HEK293 (cell line): ENCODE measurements at regions not wholly inside any gene's neighbourhood (a gene's known extent, or its start where the extent isn't known, plus 50 kb on each side); places are given as distances from the start of the nearest gene placed in this dataset.

Experiments used
- CTCF ChIA-PET: fragments of 350-600 bp; formaldehyde crosslinking; extraction: SDS; loops from one replicate; lab custom pipeline; 2021; ENCODE audit warnings: antibody characterized with exemption; lab: Yijun Ruan, JAX
- POLR2A ChIA-PET: fragments of 300-600 bp; formaldehyde crosslinking; extraction: SDS; loops from one replicate; lab custom pipeline; 2020; ENCODE audit warnings: antibody characterized with exemption, inconsistent platforms; lab: Yijun Ruan, JAX
- H3K27ac ChIP-seq: fragments of 200-500 bp; sonication (Bioruptor generic); 2 replicates; pipeline ENCODE4 v1.5.1; 2014; ENCODE audit warnings: low read depth, low read length, control low read depth, inconsistent platforms; ENCODE audit errors: extremely low read depth
- H3K36me3 ChIP-seq, 2 experiments: fragments of 200-500 bp in 1 of 2; sonication (Bioruptor generic) in 1 of 2; 1 replicate in 1 of 2; 2 replicates in 1 of 2; pipeline ENCODE4 v1.5.1; 2014 to 2017; ENCODE audit warnings: inconsistent platforms in 2 of 2, low read length in 2 of 2; ENCODE audit not compliant: control insufficient read depth in 2 of 2, insufficient read depth in 1 of 2
- H3K4me1 ChIP-seq: fragments of 200-500 bp; sonication (Bioruptor generic); 2 replicates; pipeline ENCODE4 v1.5.1; 2014; ENCODE audit warnings: mild to moderate bottlenecking, low read length, inconsistent platforms; ENCODE audit not compliant: control insufficient read depth, insufficient read depth
- H3K4me3 ChIP-seq: 2 replicates; pipeline ENCODE4 v1.5.1; 2011; ENCODE audit warnings: low read depth, mild to moderate bottlenecking, control low read depth, low read length, moderate library complexity
- H3K9me3 ChIP-seq: fragments of 200-500 bp; sonication (Bioruptor generic); 2 replicates; pipeline ENCODE4 v1.5.1; 2014; ENCODE audit warnings: low read depth, low read length, inconsistent platforms; ENCODE audit not compliant: control insufficient read depth, insufficient read depth
- EGR2 ChIP-seq: fragments of 450-650 bp; formaldehyde crosslinking; IDR thresholded peaks from 2 replicates; pipeline ENCODE4 v1.5.1; 2016; ENCODE audit warnings: low read depth, missing biosample characterization, missing genetic modification characterization
- ELK4 ChIP-seq: IDR thresholded peaks from 2 replicates; pipeline ENCODE4 v1.6.1; 2011; ENCODE audit warnings: mild to moderate bottlenecking, low read depth, low read length, borderline replicate concordance
- GLI4 ChIP-seq: fragments of 450-650 bp; formaldehyde crosslinking; IDR thresholded peaks from 2 replicates; pipeline ENCODE4 v1.5.1; 2016; ENCODE audit warnings: missing biosample characterization, missing genetic modification characterization
- HOXC10 ChIP-seq: sonication (generic); formaldehyde crosslinking; IDR thresholded peaks from 2 replicates; pipeline ENCODE4 v1.8.1; 2023; ENCODE audit warnings: mild to moderate bottlenecking, missing genetic modification reagents
- KLF16 ChIP-seq: fragments of 450-650 bp; formaldehyde crosslinking; IDR thresholded peaks from 2 replicates; pipeline ENCODE4 v1.5.1; 2017; ENCODE audit warnings: missing biosample characterization, missing genetic modification characterization
- REPIN1 ChIP-seq: fragments of 450-650 bp; formaldehyde crosslinking; IDR thresholded peaks from 2 replicates; pipeline ENCODE4 v1.5.1; 2017; ENCODE audit warnings: missing biosample characterization, missing genetic modification characterization, low read depth
- TCF7L2 ChIP-seq: IDR thresholded peaks from 2 replicates; pipeline ENCODE4 v1.6.1; 2011; ENCODE audit warnings: low read depth, mild to moderate bottlenecking, inconsistent platforms, low read length, moderate library complexity, borderline replicate concordance
- WT1 ChIP-seq: fragments of 450-650 bp; formaldehyde crosslinking; IDR thresholded peaks from 2 replicates; pipeline ENCODE4 v1.5.1; 2016; ENCODE audit warnings: missing biosample characterization, missing genetic modification characterization
- YY1 ChIP-seq: fragments of 450-650 bp; formaldehyde crosslinking; IDR thresholded peaks from 2 replicates; pipeline ENCODE4 v1.5.1; 2018; ENCODE audit warnings: missing biosample characterization, missing genetic modification characterization
- ZNF184 ChIP-seq: fragments of 450-650 bp; IDR thresholded peaks from 2 replicates; pipeline ENCODE4 v1.5.1; 2018; ENCODE audit warnings: missing biosample characterization, mild to moderate bottlenecking, missing genetic modification characterization
- ZNF2 ChIP-seq: fragments of 450-650 bp; formaldehyde crosslinking; IDR thresholded peaks from 2 replicates; pipeline ENCODE4 v1.5.1; 2016; ENCODE audit warnings: missing biosample characterization, missing genetic modification characterization
- ZNF221 ChIP-seq: fragments of 450-650 bp; formaldehyde crosslinking; IDR thresholded peaks from 2 replicates; pipeline ENCODE4 v1.5.1; 2017; ENCODE audit warnings: missing biosample characterization, missing genetic modification characterization, borderline replicate concordance
- ZNF223 ChIP-seq: fragments of 450-650 bp; formaldehyde crosslinking; IDR thresholded peaks from 2 replicates; pipeline ENCODE4 v1.5.1; 2016; ENCODE audit warnings: missing biosample characterization, missing genetic modification characterization
- ZNF24 ChIP-seq: fragments of 450-650 bp; formaldehyde crosslinking; IDR thresholded peaks from 2 replicates; pipeline ENCODE4 v1.5.1; 2016; ENCODE audit warnings: missing biosample characterization, missing genetic modification characterization
- ZNF248 ChIP-seq: fragments of 450-650 bp; formaldehyde crosslinking; IDR thresholded peaks from 2 replicates; pipeline ENCODE4 v1.5.1; 2017; ENCODE audit warnings: missing biosample characterization, missing genetic modification characterization
- ZNF37A ChIP-seq: fragments of 450-650 bp; IDR thresholded peaks from 2 replicates; pipeline ENCODE4 v1.5.1; 2018; ENCODE audit warnings: missing biosample characterization, missing genetic modification characterization
- ZNF48 ChIP-seq: fragments of 450-650 bp; formaldehyde crosslinking; IDR thresholded peaks from 2 replicates; pipeline ENCODE4 v1.5.1; 2016; ENCODE audit warnings: missing biosample characterization, missing genetic modification characterization
- ZNF596 ChIP-seq: fragments of 450-650 bp; IDR thresholded peaks from 2 replicates; pipeline ENCODE4 v1.5.0; 2018; ENCODE audit warnings: missing biosample characterization, mild to moderate bottlenecking, missing genetic modification characterization, moderate library complexity
- ZNF658 ChIP-seq: fragments of 450-650 bp; formaldehyde crosslinking; IDR thresholded peaks from 2 replicates; pipeline ENCODE4; 2016; ENCODE audit warnings: missing biosample characterization, missing genetic modification characterization
- TF ChIP-seq, protein P1 (sequence below): fragments of 450-650 bp; formaldehyde crosslinking; IDR thresholded peaks from 2 replicates; pipeline ENCODE4 v1.5.1; 2016; ENCODE audit warnings: missing biosample characterization, missing genetic modification characterization
- TF ChIP-seq, protein P2 (sequence below): fragments of 450-650 bp; formaldehyde crosslinking; IDR thresholded peaks from 2 replicates; pipeline ENCODE4 v1.5.1; 2016; ENCODE audit warnings: missing biosample characterization, missing genetic modification characterization
- TF ChIP-seq, protein P3 (sequence below): fragments of 450-650 bp; formaldehyde crosslinking; conservative IDR thresholded peaks from 2 replicates; pipeline ENCODE4 v1.5.1; 2016; ENCODE audit warnings: low read depth, missing biosample characterization, missing genetic modification characterization

GRCh38 chrX:7412840-7413239, 264.9 kb upstream of the PUDP start (continued):
- TF ChIP-seq ZNF221 (tag by site-specific recombination) (no peak), ZNF48 (no peak), ZNF658 (tag by site-specific recombination) (no peak), ELK4 (no peak), GLI4 (tag by site-specific recombination) (no peak), TCF7L2 (no peak)

DNA sequence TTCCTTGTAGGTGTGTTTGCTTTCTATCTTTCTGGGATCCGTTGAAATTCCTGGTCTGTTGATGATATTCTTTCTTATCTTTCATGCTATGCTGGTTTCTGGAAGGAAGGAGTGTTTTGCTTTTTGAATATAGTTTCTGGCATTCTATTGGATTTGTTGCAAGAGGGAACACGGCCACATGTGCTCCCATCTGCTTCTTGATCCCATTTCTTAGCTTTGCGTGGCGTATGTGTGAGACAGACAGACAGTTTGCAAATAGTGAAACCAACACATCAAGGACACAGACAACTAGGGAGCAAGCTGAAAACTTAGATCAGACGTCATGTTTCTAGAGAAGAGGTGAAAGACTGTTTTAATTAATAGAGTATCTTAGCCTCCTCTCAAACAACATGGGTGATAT, 261.9 kb upstream of the PUDP start:
- Histone ChIP-seq H3K9me3 (no peaks in the 10 kb centered on the region), H3K27ac (no peak overlapping the region), H3K4me1 (no peaks in the 10 kb centered on the region), H3K36me3 (no peaks in the 10 kb centered on the region), H3K4me3 (no peak overlapping the region)
- POLR2A ChIA-PET: no interaction called here
- CTCF ChIA-PET: no interaction called here
- TF ChIP-seq ZNF24: no peak
- TF ChIP-seq, protein P1, sequence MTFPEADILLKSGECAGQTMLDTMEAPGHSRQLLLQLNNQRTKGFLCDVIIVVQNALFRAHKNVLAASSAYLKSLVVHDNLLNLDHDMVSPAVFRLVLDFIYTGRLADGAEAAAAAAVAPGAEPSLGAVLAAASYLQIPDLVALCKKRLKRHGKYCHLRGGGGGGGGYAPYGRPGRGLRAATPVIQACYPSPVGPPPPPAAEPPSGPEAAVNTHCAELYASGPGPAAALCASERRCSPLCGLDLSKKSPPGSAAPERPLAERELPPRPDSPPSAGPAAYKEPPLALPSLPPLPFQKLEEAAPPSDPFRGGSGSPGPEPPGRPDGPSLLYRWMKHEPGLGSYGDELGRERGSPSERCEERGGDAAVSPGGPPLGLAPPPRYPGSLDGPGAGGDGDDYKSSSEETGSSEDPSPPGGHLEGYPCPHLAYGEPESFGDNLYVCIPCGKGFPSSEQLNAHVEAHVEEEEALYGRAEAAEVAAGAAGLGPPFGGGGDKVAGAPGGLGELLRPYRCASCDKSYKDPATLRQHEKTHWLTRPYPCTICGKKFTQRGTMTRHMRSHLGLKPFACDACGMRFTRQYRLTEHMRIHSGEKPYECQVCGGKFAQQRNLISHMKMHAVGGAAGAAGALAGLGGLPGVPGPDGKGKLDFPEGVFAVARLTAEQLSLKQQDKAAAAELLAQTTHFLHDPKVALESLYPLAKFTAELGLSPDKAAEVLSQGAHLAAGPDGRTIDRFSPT (tag by site-specific recombination): no peak
- TF ChIP-seq ZNF48: no peak
- TF ChIP-seq YY1 (tag by site-specific recombination): no peak
- no peak for TF ChIP-seq ZNF184 (tag by site-specific recombination)
- TF ChIP-seq HOXC10 (CRISPR knock-in tag): no peak
- TF ChIP-seq KLF16 (tag by site-specific recombination): no peak
- TF ChIP-seq ZNF248 (tag by site-specific recombination): no peak
- TF ChIP-seq REPIN1 (tag by site-specific recombination): no peak
- TF ChIP-seq, protein P2, sequence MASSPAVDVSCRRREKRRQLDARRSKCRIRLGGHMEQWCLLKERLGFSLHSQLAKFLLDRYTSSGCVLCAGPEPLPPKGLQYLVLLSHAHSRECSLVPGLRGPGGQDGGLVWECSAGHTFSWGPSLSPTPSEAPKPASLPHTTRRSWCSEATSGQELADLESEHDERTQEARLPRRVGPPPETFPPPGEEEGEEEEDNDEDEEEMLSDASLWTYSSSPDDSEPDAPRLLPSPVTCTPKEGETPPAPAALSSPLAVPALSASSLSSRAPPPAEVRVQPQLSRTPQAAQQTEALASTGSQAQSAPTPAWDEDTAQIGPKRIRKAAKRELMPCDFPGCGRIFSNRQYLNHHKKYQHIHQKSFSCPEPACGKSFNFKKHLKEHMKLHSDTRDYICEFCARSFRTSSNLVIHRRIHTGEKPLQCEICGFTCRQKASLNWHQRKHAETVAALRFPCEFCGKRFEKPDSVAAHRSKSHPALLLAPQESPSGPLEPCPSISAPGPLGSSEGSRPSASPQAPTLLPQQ (tag by site-specific recombination): no peak
- TF ChIP-seq, protein P3, sequence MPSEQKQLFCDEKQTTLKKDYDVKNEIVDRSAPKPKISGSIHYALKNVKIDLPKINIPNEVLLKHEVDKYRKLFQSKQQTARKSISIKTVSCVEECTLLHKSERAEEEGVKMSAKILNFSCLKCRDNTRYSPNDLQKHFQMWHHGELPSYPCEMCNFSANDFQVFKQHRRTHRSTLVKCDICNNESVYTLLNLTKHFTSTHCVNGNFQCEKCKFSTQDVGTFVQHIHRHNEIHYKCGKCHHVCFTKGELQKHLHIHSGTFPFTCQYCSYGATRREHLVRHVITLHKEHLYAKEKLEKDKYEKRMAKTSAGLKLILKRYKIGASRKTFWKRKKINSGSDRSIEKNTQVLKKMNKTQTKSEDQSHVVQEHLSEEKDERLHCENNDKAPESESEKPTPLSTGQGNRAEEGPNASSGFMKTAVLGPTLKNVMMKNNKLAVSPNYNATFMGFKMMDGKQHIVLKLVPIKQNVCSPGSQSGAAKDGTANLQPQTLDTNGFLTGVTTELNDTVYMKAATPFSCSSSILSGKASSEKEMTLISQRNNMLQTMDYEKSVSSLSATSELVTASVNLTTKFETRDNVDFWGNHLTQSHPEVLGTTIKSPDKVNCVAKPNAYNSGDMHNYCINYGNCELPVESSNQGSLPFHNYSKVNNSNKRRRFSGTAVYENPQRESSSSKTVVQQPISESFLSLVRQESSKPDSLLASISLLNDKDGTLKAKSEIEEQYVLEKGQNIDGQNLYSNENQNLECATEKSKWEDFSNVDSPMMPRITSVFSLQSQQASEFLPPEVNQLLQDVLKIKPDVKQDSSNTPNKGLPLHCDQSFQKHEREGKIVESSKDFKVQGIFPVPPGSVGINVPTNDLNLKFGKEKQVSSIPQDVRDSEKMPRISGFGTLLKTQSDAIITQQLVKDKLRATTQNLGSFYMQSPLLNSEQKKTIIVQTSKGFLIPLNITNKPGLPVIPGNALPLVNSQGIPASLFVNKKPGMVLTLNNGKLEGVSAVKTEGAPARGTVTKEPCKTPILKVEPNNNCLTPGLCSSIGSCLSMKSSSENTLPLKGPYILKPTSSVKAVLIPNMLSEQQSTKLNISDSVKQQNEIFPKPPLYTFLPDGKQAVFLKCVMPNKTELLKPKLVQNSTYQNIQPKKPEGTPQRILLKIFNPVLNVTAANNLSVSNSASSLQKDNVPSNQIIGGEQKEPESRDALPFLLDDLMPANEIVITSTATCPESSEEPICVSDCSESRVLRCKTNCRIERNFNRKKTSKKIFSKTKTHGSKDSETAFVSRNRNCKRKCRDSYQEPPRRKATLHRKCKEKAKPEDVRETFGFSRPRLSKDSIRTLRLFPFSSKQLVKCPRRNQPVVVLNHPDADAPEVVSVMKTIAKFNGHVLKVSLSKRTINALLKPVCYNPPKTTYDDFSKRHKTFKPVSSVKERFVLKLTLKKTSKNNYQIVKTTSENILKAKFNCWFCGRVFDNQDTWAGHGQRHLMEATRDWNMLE (tag by site-specific recombination): no peak
- no peak for TF ChIP-seq ZNF223
- no peak for TF ChIP-seq WT1
- TF ChIP-seq EGR2: no peak
- TF ChIP-seq ZNF37A: no peak
- no peak for TF ChIP-seq ZNF658 (tag by site-specific recombination)
- no peak for TF ChIP-seq ZNF596 (tag by site-specific recombination)
- no peak for TF ChIP-seq ZNF2 (tag by site-specific recombination)
